Mesodermal cell (in vitro differentiated cells): ENCODE measurements at regions not wholly inside any gene's neighbourhood (a gene's known extent, or its start where the extent isn't known, plus 50 kb on each side); places are given as distances from the start of the nearest gene placed in this dataset.

Experiments
- H3K27ac ChIP-seq: 2 replicates; pipeline ENCODE4 v1.7.0; 2013; ENCODE audit warnings: mild to moderate bottlenecking, low read depth, low read length, moderate library complexity; ENCODE audit not compliant: severe bottlenecking
- H3K36me3 ChIP-seq: 2 replicates; pipeline ENCODE4 v1.7.1; 2013; ENCODE audit warnings: mild to moderate bottlenecking, low read length, moderate library complexity; ENCODE audit not compliant: control insufficient read depth, insufficient read depth
- H3K4me1 ChIP-seq: one replicate; pipeline ENCODE4 v1.7.1; 2013; ENCODE audit warnings: mild to moderate bottlenecking, low read length; ENCODE audit not compliant: insufficient read depth, control insufficient read depth, poor library complexity, severe bottlenecking
- H3K4me3 ChIP-seq: 2 replicates; pipeline ENCODE4 v1.7.0; 2013; ENCODE audit warnings: low read length, control low read depth, mild to moderate bottlenecking; ENCODE audit not compliant: insufficient read depth, poor library complexity, severe bottlenecking; ENCODE audit errors: extremely low read depth
- H3K9me3 ChIP-seq: 2 replicates; pipeline ENCODE4 v1.7.1; 2013; ENCODE audit warnings: mild to moderate bottlenecking, low read length, moderate library complexity; ENCODE audit not compliant: control insufficient read depth
- WGBS, 2 experiments: methylation state at CpG; one replicate each; pipeline ENCODE4 v1.1.5; 2013; ENCODE audit warnings: missing lambda C conversion rate in 2 of 2; ENCODE audit not compliant: insufficient coverage in 2 of 2; 5-methylcytosine and 5-hydroxymethylcytosine counted together

GRCh38 chr4:27248829-27249228 is 388.2 kb downstream of the STIM2 start:
- Histone ChIP-seq H3K4me1 (no peaks in the 10 kb centered on the region), H3K27ac (no peak overlapping the region), H3K9me3 (peaks cover 6% of the 10 kb centered on the region), H3K36me3 (no peaks in the 10 kb centered on the region), H3K4me3 (no peak overlapping the region)
- 75 to 79% methylated on average over 2 of the region's 2 CpGs for WGBS, 2 experiments

- no peaks in the 10 kb centered on the region for H3K36me3 ChIP-seq
- peaks cover 6% of the 10 kb centered on the region for H3K9me3 ChIP-seq
- no peaks in the 10 kb centered on the region for H3K4me1 ChIP-seq
- H3K4me3 ChIP-seq: no peak overlapping the region
- 50 to 67% methylated on average over 1 of the region's 2 CpGs for WGBS, 2 experiments
- H3K27ac ChIP-seq: no peak overlapping the region
Observed at GRCh38 chr4:27251771-27252170, 391.1 kb downstream of the STIM2 start.

GRCh38 chr4:27267339-27267969 is 406.8 kb downstream of the STIM2 start:
- Histone ChIP-seq H3K36me3 (no peaks in the 10 kb centered on the region), H3K27ac (no peak overlapping the region), H3K9me3 (no peaks in the 10 kb centered on the region), H3K4me3 (no peak overlapping the region), H3K4me1 (no peaks in the 10 kb centered on the region)
- WGBS, 2 experiments: 81 to 91% methylated on average over 5 to 6 of the region's 7 CpGs

- Histone ChIP-seq H3K4me1 (no peaks in the 10 kb centered on the region), H3K36me3 (no peaks in the 10 kb centered on the region), H3K9me3 (no peaks in the 10 kb centered on the region), H3K27ac (no peak overlapping the region), H3K4me3 (no peak overlapping the region)
- WGBS, 2 experiments: 87 to 100% methylated on average over 3 of the region's 4 CpGs
Observed at GRCh38 chr4:27267970-27268355, 407.3 kb downstream of the STIM2 start.

GRCh38 chr4:27270435-27270834 is 409.8 kb downstream of the STIM2 start:
- WGBS, 2 experiments: 71 to 83% methylated on average over 1 of the region's 1 CpG
- Histone ChIP-seq H3K36me3 (no peaks in the 10 kb centered on the region), H3K4me1 (no peaks in the 10 kb centered on the region), H3K4me3 (no peak overlapping the region), H3K27ac (no peak overlapping the region), H3K9me3 (no peaks in the 10 kb centered on the region)

GRCh38 chr4:27271555-27271954 is 410.9 kb downstream of the STIM2 start:
- no peak overlapping the region for H3K27ac ChIP-seq

GRCh38 chr4:27272217-27272616 is 411.6 kb downstream of the STIM2 start:
- Histone ChIP-seq H3K4me1 (no peaks in the 10 kb centered on the region), H3K36me3 (no peaks in the 10 kb centered on the region), H3K9me3 (no peaks in the 10 kb centered on the region), H3K27ac (no peak overlapping the region), H3K4me3 (no peak overlapping the region)
- 0% methylated on average over 1 of the region's 1 CpG for WGBS, 2 experiments

More at GRCh38 chr4:27271555-27271954, 410.9 kb downstream of the STIM2 start:
- H3K4me3 ChIP-seq: no peak overlapping the region
- WGBS, 2 experiments: 80 to 90% methylated on average over 1 to 2 of the region's 4 CpGs
- no peaks in the 10 kb centered on the region for H3K36me3 ChIP-seq
- H3K4me1 ChIP-seq: no peaks in the 10 kb centered on the region
- no peaks in the 10 kb centered on the region for H3K9me3 ChIP-seq

GRCh38 chr4:27276307-27277073 is 415.8 kb downstream of the STIM2 start:
- Histone ChIP-seq H3K27ac (no peak overlapping the region), H3K4me3 (no peak overlapping the region), H3K9me3 (no peaks in the 10 kb centered on the region), H3K36me3 (no peaks in the 10 kb centered on the region), H3K4me1 (no peaks in the 10 kb centered on the region)
- WGBS, 2 experiments: 72 to 74% methylated on average over 2 to 3 of the region's 3 CpGs

- 57 to 60% methylated on average over 4 of the region's 5 CpGs for WGBS, 2 experiments
Observed at GRCh38 chr4:27278615-27279375, 418.2 kb downstream of the STIM2 start.

GRCh38 chr4:27288496-27288895 is 427.9 kb downstream of the STIM2 start:
- Histone ChIP-seq H3K9me3 (no peaks in the 10 kb centered on the region), H3K4me3 (no peak overlapping the region), H3K27ac (no peak overlapping the region), H3K4me1 (no peaks in the 10 kb centered on the region), H3K36me3 (no peaks in the 10 kb centered on the region)
- WGBS, 2 experiments: 83 to 93% methylated on average over 5 of the region's 5 CpGs

More at GRCh38 chr4:27278615-27279375, 418.2 kb downstream of the STIM2 start:
- H3K9me3 ChIP-seq: no peaks in the 10 kb centered on the region
- no peaks in the 10 kb centered on the region for H3K36me3 ChIP-seq
- H3K4me3 ChIP-seq: no peak overlapping the region
- no peaks in the 10 kb centered on the region for H3K4me1 ChIP-seq
- no peak overlapping the region for H3K27ac ChIP-seq
